HCT116 (cell line): ENCODE measurements at regions not wholly inside any gene's neighbourhood (a gene's known extent, or its start where the extent isn't known, plus 50 kb on each side); places are given as distances from the start of the nearest gene placed in this dataset.

Experiments
- ATAC-seq: fragments of 200-7000 bp; cut with Tn5 transposase; 2 replicates; pipeline ENCODE4 v1.9.1; 2020; ENCODE audit warnings: mild to moderate bottlenecking, moderate library complexity
- BruUV-seq: library from RNA; stranded (reverse); fragments of 400-500 nt; replicated peaks from 2 replicates; lab custom pipeline; 2021; lab: Mats Ljungman, UMichigan
- CTCF ChIA-PET: fragments of 300-600 bp; sonication (Branson Sonifier 250); formaldehyde crosslinking; loops from one replicate; lab custom pipeline; 2021; ENCODE audit warnings: antibody characterized with exemption; lab: Charles Lee
- POLR2A ChIA-PET: fragments of 300-600, 350-600 bp; sonication (Branson Sonifier 250); formaldehyde crosslinking; loops from one replicate; lab custom pipeline; 2021; ENCODE audit warnings: antibody characterized with exemption; lab: Charles Lee
- RAD21 ChIA-PET, 2 experiments: fragments of 300-600 bp; sonication (Branson Sonifier 250); formaldehyde crosslinking; loops; one replicate each; lab custom pipeline; 2023; ENCODE audit warnings: low total read pairs in 2 of 2; ENCODE audit not compliant: uncharacterized antibody in 2 of 2, unreplicated experiment in 2 of 2, low non-redundant PET in 1 of 2; lab: Charles Lee
- DNase-seq: peaks from one replicate; pipeline ENCODE4 v3.0.0-alpha.2; 2010; ENCODE audit warnings: low read depth, low spot score
- H2AFZ ChIP-seq: fragments of 200-600 bp; shearing (Covaris generic), sonication (generic); 2 replicates; pipeline ENCODE4 v1.6.1; 2017; ENCODE audit warnings: low read depth, mixed run types, mixed read lengths, antibody characterized with exemption, low read length; ENCODE audit not compliant: poor library complexity, severe bottlenecking
- H3K27ac ChIP-seq: 2 replicates; pipeline ENCODE4 v1.5.1; 2012; ENCODE audit warnings: low read depth, low read length
- H3K27me3 ChIP-seq: fragments of 200-600 bp; sonication (generic); 2 replicates; pipeline ENCODE4 v1.6.1; 2016; ENCODE audit warnings: mixed run types, low read length, mixed read lengths; ENCODE audit not compliant: insufficient read depth
- H3K36me3 ChIP-seq, 2 experiments: fragments of 200-500 bp in 1 of 2; fragments of 200-600 bp in 1 of 2; sonication (Bioruptor generic) in 1 of 2; sonication (generic) in 1 of 2; 2 replicates each; pipeline versions ENCODE4 v1.5.1 to v1.6.1; 2014 to 2016; ENCODE audit warnings: low read length in 2 of 2, inconsistent platforms in 1 of 2, mixed read lengths in 1 of 2, mixed run types in 1 of 2; ENCODE audit not compliant: insufficient read depth in 2 of 2, control insufficient read depth in 1 of 2
- H3K4me1 ChIP-seq, 2 experiments: fragments of 200-600 bp in 1 of 2; sonication (generic) in 1 of 2; 2 replicates each; pipeline versions ENCODE4 v1.5.1 to v1.6.1; 2012 to 2017; ENCODE audit warnings: low read length in 2 of 2, inconsistent platforms in 1 of 2, mild to moderate bottlenecking in 1 of 2, mixed read lengths in 1 of 2, mixed run types in 1 of 2, moderate library complexity in 1 of 2; ENCODE audit not compliant: insufficient read depth in 2 of 2, control insufficient read depth in 1 of 2
- H3K4me2 ChIP-seq: fragments of 200-600 bp; sonication (generic); 2 replicates; pipeline ENCODE4 v1.6.1; 2017; ENCODE audit warnings: mixed run types, low read length, mixed read lengths
- H3K4me3 ChIP-seq, 2 experiments: fragments of 200-600 bp in 1 of 2; sonication (generic) in 1 of 2; replicated peaks in 1 of 2; 2 replicates each; pipeline ENCODE4 v1.5.1; 2011 to 2016; ENCODE audit warnings: low read length in 2 of 2, control low read depth in 1 of 2, low read depth in 1 of 2, mild to moderate bottlenecking in 1 of 2, mixed read lengths in 1 of 2, mixed run types in 1 of 2
- H3K79me2 ChIP-seq: fragments of 200-600 bp; sonication (generic); 2 replicates; pipeline ENCODE4 v1.6.1; 2017; ENCODE audit warnings: mild to moderate bottlenecking, mixed run types, low read length, moderate library complexity, mixed read lengths; ENCODE audit not compliant: insufficient read depth
- H3K9ac ChIP-seq: fragments of 200-600 bp; sonication (generic); 2 replicates; pipeline ENCODE4 v1.6.1; 2016; ENCODE audit warnings: low read length, mixed read lengths
- H3K9me2 ChIP-seq: fragments of 200-600 bp; sonication (generic), shearing (Covaris generic); 2 replicates; pipeline ENCODE4 v1.6.1; 2017; ENCODE audit warnings: mixed run types, mild to moderate bottlenecking, moderate library complexity; ENCODE audit not compliant: insufficient read depth
- H3K9me3 ChIP-seq, 2 experiments: fragments of 200-500 bp in 1 of 2; fragments of 200-600 bp in 1 of 2; sonication (Bioruptor generic) in 1 of 2; sonication (generic) in 1 of 2; 2 replicates each; pipeline ENCODE4 v1.6.1; 2014 to 2017; ENCODE audit warnings: low read length in 2 of 2, mixed read lengths in 2 of 2, inconsistent platforms in 1 of 2, low read depth in 1 of 2, mild to moderate bottlenecking in 1 of 2, mixed run types in 1 of 2, moderate library complexity in 1 of 2; ENCODE audit not compliant: control insufficient read depth in 1 of 2, insufficient read depth in 1 of 2
- H4K20me1 ChIP-seq: fragments of 200-600 bp; sonication (generic), shearing (Covaris generic); 2 replicates; pipeline ENCODE4 v1.6.1; 2017; ENCODE audit warnings: mixed run types, mild to moderate bottlenecking, moderate library complexity; ENCODE audit not compliant: insufficient read depth
- EGR1 ChIP-seq: IDR thresholded peaks from 2 replicates; pipeline ENCODE4 v1.6.1; 2012; ENCODE audit warnings: low read depth
- ELF1 ChIP-seq: IDR thresholded peaks from 2 replicates; pipeline ENCODE4 v1.6.1; 2012; ENCODE audit warnings: low read depth, borderline replicate concordance
- EZH2 ChIP-seq: fragments of 200-600 bp; sonication (generic); IDR thresholded peaks from 2 replicates; pipeline ENCODE4 v1.6.1; 2017; ENCODE audit warnings: antibody characterized with exemption, mixed run types
- EZH2phosphoT487 ChIP-seq: fragments of 200-600 bp; IDR thresholded peaks from 2 replicates; pipeline ENCODE4 v1.6.1; 2018; ENCODE audit warnings: antibody characterized with exemption, borderline replicate concordance
- FOSL1 ChIP-seq: IDR thresholded peaks from 2 replicates; pipeline ENCODE4 v1.6.1; 2012; ENCODE audit warnings: low read depth
- JUND ChIP-seq: IDR thresholded peaks from 2 replicates; pipeline ENCODE4 v1.6.1; 2012
- POLR2A ChIP-seq: IDR thresholded peaks from 2 replicates; pipeline ENCODE4 v1.7.0; 2011; ENCODE audit warnings: borderline replicate concordance; ENCODE audit not compliant: insufficient read depth, insufficient read length; ENCODE audit errors: extremely low read depth
- POLR2AphosphoS5 ChIP-seq: IDR thresholded peaks from 2 replicates; pipeline ENCODE4 v1.6.1; 2011; ENCODE audit warnings: mild to moderate bottlenecking, low read depth, low read length, moderate library complexity
- RAD21 ChIP-seq: IDR thresholded peaks from 2 replicates; pipeline ENCODE4 v1.6.1; 2012; ENCODE audit warnings: low read depth, mild to moderate bottlenecking
- REST ChIP-seq: IDR thresholded peaks from 2 replicates; pipeline ENCODE4 v1.6.1; 2012; ENCODE audit warnings: low read depth
- SP1 ChIP-seq: IDR thresholded peaks from 2 replicates; pipeline ENCODE4 v1.6.1; 2012; ENCODE audit warnings: low read depth
- SRF ChIP-seq: IDR thresholded peaks from 2 replicates; pipeline ENCODE4 v1.6.1; 2012; ENCODE audit warnings: low read depth
- TCF7L2 ChIP-seq: IDR thresholded peaks from 2 replicates; pipeline ENCODE4 v1.7.0; 2011; ENCODE audit warnings: borderline replicate concordance, inconsistent platforms; ENCODE audit not compliant: insufficient read depth, insufficient read length; ENCODE audit errors: extremely low read depth
- YY1 ChIP-seq: IDR thresholded peaks from 2 replicates; pipeline ENCODE4 v1.6.1; 2011; ENCODE audit warnings: low read length, low read depth, moderate library complexity, mild to moderate bottlenecking; ENCODE audit not compliant: insufficient replicate concordance; ENCODE audit errors: extremely low read depth
- ZBTB33 ChIP-seq: IDR thresholded peaks from 2 replicates; pipeline ENCODE4 v1.6.1; 2011; ENCODE audit warnings: mild to moderate bottlenecking, low read length, moderate library complexity; ENCODE audit not compliant: insufficient replicate concordance; ENCODE audit errors: extremely low read depth
- ZFX ChIP-seq: fragments of 450-650 bp; IDR thresholded peaks from 2 replicates; pipeline ENCODE4 v1.6.1; 2017
- intact Hi-C: fragments of 100-400 bp; cut with micrococcal nuclease; formaldehyde crosslinking; loops from 2 replicates; pipeline ENCODE4 v1.10.0; 2022
- TF ChIP-seq, protein P1 (sequence below): IDR thresholded peaks from 2 replicates; pipeline ENCODE4 v1.6.1; 2012
- TF ChIP-seq, protein P2 (sequence below), 3 experiments: fragments of 200-600 bp in 1 of 3; sonication (generic) in 1 of 3; IDR thresholded peaks in 2 of 3; conservative IDR thresholded peaks in 1 of 3; 2 replicates each; pipeline ENCODE4 v1.5.1; 2012 to 2017; ENCODE audit warnings: low read depth in 2 of 3, low read length in 2 of 3, antibody characterized with exemption in 1 of 3, borderline replicate concordance in 1 of 3, control low read depth in 1 of 3, mild to moderate bottlenecking in 1 of 3, mixed read lengths in 1 of 3, mixed run types in 1 of 3, moderate library complexity in 1 of 3; ENCODE audit not compliant: insufficient read depth in 1 of 3

- Histone ChIP-seq H3K9me2 (no peaks in the 10 kb centered on the region), H3K4me1 (no peaks in the 10 kb centered on the region), H3K9ac (no peak overlapping the region), H3K4me2 (no peak overlapping the region), H3K4me3 (no peak overlapping the region), H3K27me3 (no peaks in the 10 kb centered on the region), H3K79me2 (no peaks in the 10 kb centered on the region), H3K36me3 (no peaks in the 10 kb centered on the region), H3K27ac (no peak overlapping the region), H4K20me1 (no peaks in the 10 kb centered on the region), H2AFZ (no peak overlapping the region), H3K9me3 (peaks cover 9 to 11% of the 10 kb centered on the region in 2 experiments; a peak in 1 of 4 replicates)
- CTCF ChIA-PET: no interaction called here
- DNase-seq (no peak), ATAC-seq (no peak)
- POLR2A ChIA-PET: no interaction called here
- intact Hi-C loops: no loop called here
- no TSS peak for BruUV-seq
- RAD21 ChIA-PET: no interaction called here
- TF ChIP-seq RAD21 (no peak), YY1 (no peak), POLR2AphosphoS5 (no peak), ELF1 (no peak), EGR1 (no peak), FOSL1 (no peak), EZH2 (no peak), EZH2phosphoT487 (no peak), JUND (no peak), ZBTB33 (no peak), TCF7L2 (no peak), POLR2A (no peak), SRF (no peak), SP1 (no peak), REST (no peak), ZFX (no peak)
- TF ChIP-seq, protein P1, sequence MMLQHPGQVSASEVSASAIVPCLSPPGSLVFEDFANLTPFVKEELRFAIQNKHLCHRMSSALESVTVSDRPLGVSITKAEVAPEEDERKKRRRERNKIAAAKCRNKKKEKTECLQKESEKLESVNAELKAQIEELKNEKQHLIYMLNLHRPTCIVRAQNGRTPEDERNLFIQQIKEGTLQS: no peak
- TF ChIP-seq, protein P2, sequence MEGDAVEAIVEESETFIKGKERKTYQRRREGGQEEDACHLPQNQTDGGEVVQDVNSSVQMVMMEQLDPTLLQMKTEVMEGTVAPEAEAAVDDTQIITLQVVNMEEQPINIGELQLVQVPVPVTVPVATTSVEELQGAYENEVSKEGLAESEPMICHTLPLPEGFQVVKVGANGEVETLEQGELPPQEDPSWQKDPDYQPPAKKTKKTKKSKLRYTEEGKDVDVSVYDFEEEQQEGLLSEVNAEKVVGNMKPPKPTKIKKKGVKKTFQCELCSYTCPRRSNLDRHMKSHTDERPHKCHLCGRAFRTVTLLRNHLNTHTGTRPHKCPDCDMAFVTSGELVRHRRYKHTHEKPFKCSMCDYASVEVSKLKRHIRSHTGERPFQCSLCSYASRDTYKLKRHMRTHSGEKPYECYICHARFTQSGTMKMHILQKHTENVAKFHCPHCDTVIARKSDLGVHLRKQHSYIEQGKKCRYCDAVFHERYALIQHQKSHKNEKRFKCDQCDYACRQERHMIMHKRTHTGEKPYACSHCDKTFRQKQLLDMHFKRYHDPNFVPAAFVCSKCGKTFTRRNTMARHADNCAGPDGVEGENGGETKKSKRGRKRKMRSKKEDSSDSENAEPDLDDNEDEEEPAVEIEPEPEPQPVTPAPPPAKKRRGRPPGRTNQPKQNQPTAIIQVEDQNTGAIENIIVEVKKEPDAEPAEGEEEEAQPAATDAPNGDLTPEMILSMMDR (IDR thresholded peaks at IDR 0.05 in 2 of 3, conservative IDR thresholded peaks at IDR 0.05 in 1 of 3; ENCODE audit: borderline replicate concordance in 1 of 3, insufficient read depth in 1 of 3, low read depth in 2 of 3, low read length in 2 of 3): no peak
- TF ChIP-seq, all 23 proteins: peak for 0
Observed at GRCh38 chr4:60078984-60079383, 1121.1 kb upstream of the ADGRL3 start.
